ENCODE measurements at regions not wholly inside any gene's neighbourhood (a gene's known extent, or its start where the extent isn't known, plus 50 kb on each side); places are given as distances from the start of the nearest gene placed in this dataset.

DNA sequence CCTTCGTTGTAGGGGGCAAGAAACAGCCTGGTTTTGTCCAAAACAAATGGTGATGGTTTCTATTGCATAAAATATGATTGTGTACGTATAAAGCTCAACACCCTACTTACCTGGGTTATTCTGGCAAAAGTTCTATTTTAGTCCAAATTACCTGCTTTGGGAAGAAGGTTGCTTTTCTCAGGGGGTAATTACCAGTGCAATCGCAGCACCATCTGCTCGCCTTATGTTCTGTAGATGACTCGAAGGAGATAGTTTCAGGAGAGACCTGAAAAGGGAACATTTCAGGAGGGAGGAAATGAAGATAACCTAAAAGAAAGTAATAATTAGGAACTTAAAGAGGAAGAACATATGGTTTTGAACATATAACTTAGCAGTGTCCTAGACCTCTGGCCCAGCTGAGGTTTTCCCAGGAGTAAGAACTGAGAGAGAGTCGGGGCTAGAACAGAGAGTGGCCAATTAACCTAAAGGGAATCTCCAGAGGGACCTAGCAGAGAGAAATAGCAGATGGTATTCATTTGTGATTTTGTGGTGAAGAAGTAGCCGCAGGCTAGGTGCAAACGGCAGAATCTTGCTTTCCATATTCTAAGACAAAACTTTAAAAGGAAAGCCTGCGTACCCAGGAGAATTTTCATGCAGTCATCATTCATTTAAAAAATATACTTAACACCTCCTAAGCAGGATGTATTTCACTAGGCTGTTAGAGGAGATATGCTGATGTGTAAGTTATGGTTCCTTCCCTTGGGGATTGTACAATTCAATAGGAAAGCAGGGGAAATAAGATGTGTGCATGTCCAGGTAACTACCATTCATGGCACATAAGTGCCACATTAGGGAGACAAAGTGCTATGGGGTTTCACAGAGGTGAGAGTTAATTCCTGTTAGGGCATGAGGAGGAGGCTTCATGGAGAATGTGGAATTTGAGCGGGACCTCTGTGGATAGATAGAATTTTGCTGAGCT is 113.0 kb upstream of the SLC10A2 start:
- Mint-ChIP-seq H3K9me3 (ENCODE audit: low read depth) (no peaks in the 10 kb centered on the region), H3K27me3 (peaks cover 3% of the 10 kb centered on the region), H3K36me3 (no peaks in the 10 kb centered on the region), H3K27ac (no peak overlapping the region), H3K4me1 (ENCODE audit: low read depth) (no peaks in the 10 kb centered on the region), H3K4me3 (no peak overlapping the region)

DNA sequence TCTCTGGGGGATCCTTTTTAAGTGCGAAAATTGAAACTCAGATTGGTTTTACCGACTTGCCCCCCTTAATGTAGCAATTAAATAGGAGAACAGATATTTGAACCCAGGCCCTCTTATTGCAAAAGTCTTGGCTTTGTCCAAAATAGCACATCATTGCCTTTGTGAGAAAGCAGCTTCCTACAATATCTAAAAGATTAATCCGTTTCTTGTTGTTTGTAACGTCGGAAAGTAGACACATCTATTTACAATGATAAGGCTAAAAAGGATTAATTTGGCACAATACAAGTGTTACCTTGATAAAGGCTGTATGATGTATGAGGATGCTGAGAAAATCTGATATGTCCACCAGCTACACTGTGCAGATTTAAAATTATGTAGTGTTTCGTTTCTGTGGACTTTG is 108.7 kb upstream of the SLC10A2 start:
- no peaks in the 10 kb centered on the region for H3K9me3 Mint-ChIP-seq (ENCODE audit: low read depth)
- no peak overlapping the region for H3K4me3 Mint-ChIP-seq
- no peaks in the 10 kb centered on the region for H3K4me1 Mint-ChIP-seq (ENCODE audit: low read depth)
- H3K36me3 Mint-ChIP-seq = no peaks in the 10 kb centered on the region
- no peak overlapping the region for H3K27ac Mint-ChIP-seq
- H3K27me3 Mint-ChIP-seq = peaks cover 3% of the 10 kb centered on the region

DNA sequence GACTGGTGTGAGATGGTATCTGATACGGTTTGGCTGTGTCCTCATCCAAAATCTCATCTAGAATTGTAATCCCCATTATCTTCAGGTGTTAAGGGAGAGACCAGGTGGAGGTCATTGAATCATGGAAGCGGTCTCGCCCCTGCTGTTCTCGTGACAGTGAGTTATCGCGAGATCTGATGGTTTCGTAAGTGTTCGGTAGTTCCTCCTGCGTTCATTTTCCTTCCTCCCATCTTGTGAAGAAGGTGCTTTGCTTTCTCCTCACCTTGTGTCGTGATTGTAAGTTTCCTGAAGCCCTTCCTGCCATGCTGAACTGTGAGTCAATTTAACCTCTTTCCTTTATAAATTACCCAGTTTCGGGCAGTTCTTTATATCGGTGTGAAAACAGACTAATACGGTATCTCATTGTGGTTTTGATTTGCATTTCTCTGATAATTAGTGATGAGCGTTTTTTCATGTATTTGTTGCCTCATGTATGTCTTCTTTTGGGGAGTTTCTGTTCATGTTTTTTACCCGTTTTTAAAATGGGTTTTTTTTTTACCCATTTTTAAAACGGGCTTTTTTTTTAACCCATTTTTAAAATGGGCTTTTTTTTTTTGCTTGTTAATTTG is 102.8 kb upstream of the SLC10A2 start:
- no peaks in the 10 kb centered on the region for H3K4me1 Mint-ChIP-seq (ENCODE audit: low read depth)
- H3K4me3 Mint-ChIP-seq = no peak overlapping the region
- H3K27ac Mint-ChIP-seq = no peak overlapping the region
- H3K27me3 Mint-ChIP-seq = no peaks in the 10 kb centered on the region
- peaks cover 7% of the 10 kb centered on the region for H3K9me3 Mint-ChIP-seq (ENCODE audit: low read depth)
- H3K36me3 Mint-ChIP-seq = no peaks in the 10 kb centered on the region

DNA sequence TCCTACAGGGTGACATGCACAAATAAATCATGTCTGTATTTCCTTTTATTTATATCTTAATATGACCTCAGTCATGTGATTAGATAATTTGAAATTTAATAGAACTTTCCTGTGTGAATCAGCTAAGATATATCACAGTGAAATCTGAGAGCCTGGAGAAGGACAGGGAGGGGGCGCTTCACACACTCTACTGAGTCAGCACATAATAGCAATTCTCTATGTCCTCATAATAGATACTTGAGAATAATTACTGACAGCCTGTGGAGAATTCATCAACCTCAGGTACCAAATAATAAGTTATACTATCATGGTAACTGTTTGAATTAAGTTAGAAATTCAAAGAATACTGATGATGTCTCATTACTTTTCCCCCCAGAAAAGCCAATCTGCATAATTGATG is 98.0 kb upstream of the SLC10A2 start:
- no peak overlapping the region for H3K27ac Mint-ChIP-seq
- H3K9me3 Mint-ChIP-seq (ENCODE audit: low read depth) = peaks cover 7% of the 10 kb centered on the region
- no peaks in the 10 kb centered on the region for H3K36me3 Mint-ChIP-seq
- no peaks in the 10 kb centered on the region for H3K27me3 Mint-ChIP-seq
- H3K4me1 Mint-ChIP-seq (ENCODE audit: low read depth) = no peaks in the 10 kb centered on the region
- H3K4me3 Mint-ChIP-seq = no peak overlapping the region

DNA sequence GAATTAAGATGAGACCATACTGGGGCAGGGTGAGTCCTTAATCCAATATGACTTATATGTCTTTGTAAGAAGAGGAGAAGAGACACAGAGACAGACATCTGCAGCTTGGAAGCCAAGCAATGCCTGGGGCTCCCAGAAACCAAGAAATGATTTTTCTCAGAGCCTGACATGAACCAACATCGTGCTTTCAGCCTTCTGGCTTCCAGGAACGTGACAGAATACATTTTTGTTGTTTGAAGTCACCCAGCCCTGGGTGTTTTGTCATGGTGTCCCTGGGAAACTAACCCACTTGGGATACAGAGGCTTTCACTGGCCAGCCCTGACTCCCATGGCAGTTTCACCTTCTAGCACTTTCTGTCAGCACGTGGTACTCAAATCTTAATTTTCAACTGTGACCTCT is 95.3 kb upstream of the SLC10A2 start:
- Mint-ChIP-seq H3K4me1 (ENCODE audit: low read depth) (no peaks in the 10 kb centered on the region), H3K9me3 (ENCODE audit: low read depth) (peaks cover under 1% of the 10 kb centered on the region), H3K4me3 (no peak overlapping the region), H3K27ac (no peak overlapping the region), H3K27me3 (peaks cover 2% of the 10 kb centered on the region), H3K36me3 (no peaks in the 10 kb centered on the region)

DNA sequence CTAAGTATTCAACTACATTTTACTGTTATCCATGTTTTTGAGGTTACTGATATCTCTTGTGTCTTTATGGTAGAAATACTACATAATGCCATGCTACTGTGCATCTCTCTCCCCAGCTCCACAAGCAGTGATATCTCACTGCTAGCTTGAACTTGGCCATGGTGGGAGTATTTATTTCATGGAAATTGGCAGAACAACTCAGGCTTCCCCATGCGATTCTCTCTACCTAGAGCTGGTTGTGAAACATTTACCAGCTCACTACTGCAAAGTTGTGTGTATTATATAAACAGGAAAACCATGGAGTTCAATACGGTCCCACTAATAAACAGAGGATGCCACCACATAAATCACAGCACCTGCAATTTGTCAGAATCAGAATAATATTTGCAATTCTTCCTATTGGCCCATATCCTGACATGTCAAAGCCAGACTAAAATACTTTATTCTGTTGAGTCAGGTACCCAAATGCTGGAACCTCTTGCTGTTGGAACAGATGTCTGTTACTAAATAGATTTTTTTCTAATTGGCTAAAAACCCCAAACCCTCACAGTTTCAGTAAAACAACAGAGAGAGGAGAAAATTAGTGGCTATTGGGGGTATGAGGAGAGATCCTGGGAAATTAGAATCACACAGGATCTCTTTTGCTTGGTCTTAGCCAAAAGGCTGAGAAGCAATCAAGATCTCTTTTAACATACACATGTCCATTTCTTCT is 91.4 kb upstream of the SLC10A2 start:
- Mint-ChIP-seq H3K36me3 (no peaks in the 10 kb centered on the region), H3K27me3 (peaks cover 5% of the 10 kb centered on the region)

DNA sequence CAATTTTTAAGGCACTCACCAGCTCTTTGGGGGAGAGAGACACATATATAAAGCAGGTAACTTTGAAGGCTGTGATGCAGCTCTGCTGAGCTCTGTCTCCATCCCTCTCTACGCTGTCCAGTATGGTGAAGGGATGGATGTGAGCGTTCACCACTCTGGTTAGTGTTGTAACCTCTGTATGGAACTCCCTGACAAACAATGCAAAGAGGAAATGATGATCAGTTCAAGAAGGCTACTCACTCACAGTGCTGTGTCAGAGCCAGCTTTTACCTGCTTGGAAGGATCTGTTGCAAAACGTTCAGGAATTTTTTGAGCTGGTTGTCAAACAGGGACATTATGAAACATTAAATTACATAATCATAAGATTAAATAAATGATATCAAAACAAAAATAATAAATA is 90.8 kb upstream of the SLC10A2 start:
- peaks cover 5% of the 10 kb centered on the region for H3K27me3 Mint-ChIP-seq
- no peak overlapping the region for H3K27ac Mint-ChIP-seq
- H3K36me3 Mint-ChIP-seq = no peaks in the 10 kb centered on the region
- no peaks in the 10 kb centered on the region for H3K9me3 Mint-ChIP-seq (ENCODE audit: low read depth)
- H3K4me3 Mint-ChIP-seq = no peak overlapping the region
- H3K4me1 Mint-ChIP-seq (ENCODE audit: low read depth) = no peaks in the 10 kb centered on the region

More for the DNA sequence above, 91.4 kb upstream of the SLC10A2 start:
- no peaks in the 10 kb centered on the region for H3K9me3 Mint-ChIP-seq (ENCODE audit: low read depth)
- H3K4me3 Mint-ChIP-seq = no peak overlapping the region
- H3K27ac Mint-ChIP-seq = no peak overlapping the region
- H3K4me1 Mint-ChIP-seq (ENCODE audit: low read depth) = no peaks in the 10 kb centered on the region

DNA sequence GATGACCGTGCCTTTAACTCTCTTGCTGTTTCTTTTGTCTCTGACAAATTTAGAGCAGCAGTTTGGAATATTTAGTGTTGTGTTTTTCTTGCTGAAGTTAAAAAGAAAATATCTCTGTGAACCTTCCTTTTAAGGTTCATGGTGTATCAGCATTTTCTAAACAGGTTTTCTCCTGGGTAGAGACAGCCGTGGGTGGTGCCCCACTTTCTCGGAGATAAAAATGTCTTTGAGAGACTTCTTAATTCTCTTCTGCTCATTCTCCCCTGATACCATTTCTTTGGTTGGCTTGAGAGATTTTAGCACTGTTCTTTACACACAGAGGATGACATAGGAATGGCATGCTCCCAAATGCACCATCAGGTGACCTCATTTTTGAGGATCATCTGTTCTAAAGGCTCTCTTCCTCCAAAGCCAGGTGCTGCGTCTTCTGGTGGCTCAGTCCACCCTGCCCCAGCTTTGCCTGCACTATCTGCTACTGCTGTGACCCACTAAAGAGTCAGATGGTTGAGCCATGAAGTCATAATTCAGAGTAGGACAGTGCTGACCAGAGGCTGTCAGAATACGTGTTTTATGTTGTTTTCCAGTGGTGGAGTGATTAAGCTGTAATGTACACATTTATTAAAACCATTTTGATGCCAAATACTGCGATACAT is 90.3 kb upstream of the SLC10A2 start:
- peaks cover 5% of the 10 kb centered on the region for H3K27me3 Mint-ChIP-seq

DNA sequence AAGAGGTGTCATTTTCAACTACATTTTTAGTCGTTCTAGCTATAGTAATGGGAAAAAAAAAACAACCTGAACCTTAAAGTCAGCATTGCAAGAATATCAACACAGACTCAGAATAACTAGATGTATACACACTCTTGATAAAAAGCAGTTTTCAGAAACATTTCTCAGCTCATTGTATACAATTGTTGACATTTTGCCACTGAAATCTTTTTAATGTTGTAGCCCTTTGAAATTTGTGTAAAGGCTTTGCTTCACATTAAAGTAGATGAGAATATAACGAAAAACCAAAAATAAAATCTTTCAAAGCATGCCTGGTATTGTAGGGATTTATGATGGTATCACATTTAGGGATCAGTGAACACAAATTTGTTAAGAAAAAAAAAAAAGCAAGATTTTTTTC is 87.2 kb upstream of the SLC10A2 start:
- H3K4me3 Mint-ChIP-seq = no peak overlapping the region
- H3K27me3 Mint-ChIP-seq = peaks cover 4% of the 10 kb centered on the region
- no peaks in the 10 kb centered on the region for H3K9me3 Mint-ChIP-seq (ENCODE audit: low read depth)
- no peaks in the 10 kb centered on the region for H3K36me3 Mint-ChIP-seq
- no peak overlapping the region for H3K27ac Mint-ChIP-seq
- H3K4me1 Mint-ChIP-seq (ENCODE audit: low read depth) = no peaks in the 10 kb centered on the region

More for the DNA sequence above, 90.3 kb upstream of the SLC10A2 start:
- no peaks in the 10 kb centered on the region for H3K4me1 Mint-ChIP-seq (ENCODE audit: low read depth)
- no peak overlapping the region for H3K4me3 Mint-ChIP-seq
- H3K27ac Mint-ChIP-seq = no peak overlapping the region
- H3K36me3 Mint-ChIP-seq = no peaks in the 10 kb centered on the region
- H3K9me3 Mint-ChIP-seq (ENCODE audit: low read depth) = no peaks in the 10 kb centered on the region

DNA sequence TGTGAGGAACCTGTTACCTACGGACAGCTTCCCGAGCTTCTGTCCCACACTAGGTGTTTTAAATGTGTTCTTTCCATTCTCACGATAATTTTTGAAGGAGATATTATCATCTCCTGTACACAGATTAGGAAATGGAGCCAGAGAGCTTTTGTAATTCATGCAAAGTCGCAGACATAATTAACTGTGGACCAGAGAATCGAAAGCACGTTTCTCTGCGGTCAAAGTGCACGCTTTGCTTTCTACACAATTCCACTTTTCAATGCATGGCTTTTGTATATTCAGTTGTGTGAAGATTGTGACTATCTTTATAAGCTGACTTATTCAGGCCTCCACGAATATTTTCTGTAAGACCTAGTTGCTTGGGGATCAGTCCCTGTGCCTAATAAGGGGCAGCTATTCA is 81.7 kb upstream of the SLC10A2 start:
- Mint-ChIP-seq H3K27me3 (peaks cover 3% of the 10 kb centered on the region), H3K9me3 (ENCODE audit: low read depth) (no peaks in the 10 kb centered on the region), H3K36me3 (no peaks in the 10 kb centered on the region), H3K4me3 (no peak overlapping the region), H3K4me1 (ENCODE audit: low read depth) (no peaks in the 10 kb centered on the region), H3K27ac (no peak overlapping the region)

DNA sequence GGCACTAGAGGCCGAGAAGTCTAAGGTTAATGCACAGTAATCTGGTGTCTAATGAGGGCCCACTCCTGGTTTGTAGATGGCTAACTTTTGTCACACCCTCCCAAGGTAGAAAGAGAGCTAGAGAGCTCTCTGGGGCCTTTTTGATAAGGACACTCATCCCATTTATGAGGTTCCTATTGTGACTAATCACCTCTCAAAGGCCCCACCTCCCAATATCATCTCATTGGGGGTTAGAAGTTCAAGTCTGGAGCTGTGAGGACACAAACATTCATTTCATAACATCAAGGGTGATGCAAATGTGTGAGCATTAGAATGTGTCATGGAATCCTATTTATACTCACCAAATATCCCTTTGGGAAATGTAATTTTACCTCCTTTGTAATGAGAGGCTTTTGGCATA is 79.2 kb upstream of the SLC10A2 start:
- H3K9me3 Mint-ChIP-seq (ENCODE audit: low read depth) = no peaks in the 10 kb centered on the region
- no peaks in the 10 kb centered on the region for H3K4me1 Mint-ChIP-seq (ENCODE audit: low read depth)
- H3K27ac Mint-ChIP-seq = no peak overlapping the region
- no peak overlapping the region for H3K4me3 Mint-ChIP-seq
- H3K27me3 Mint-ChIP-seq = peaks cover 3% of the 10 kb centered on the region
- no peaks in the 10 kb centered on the region for H3K36me3 Mint-ChIP-seq

DNA sequence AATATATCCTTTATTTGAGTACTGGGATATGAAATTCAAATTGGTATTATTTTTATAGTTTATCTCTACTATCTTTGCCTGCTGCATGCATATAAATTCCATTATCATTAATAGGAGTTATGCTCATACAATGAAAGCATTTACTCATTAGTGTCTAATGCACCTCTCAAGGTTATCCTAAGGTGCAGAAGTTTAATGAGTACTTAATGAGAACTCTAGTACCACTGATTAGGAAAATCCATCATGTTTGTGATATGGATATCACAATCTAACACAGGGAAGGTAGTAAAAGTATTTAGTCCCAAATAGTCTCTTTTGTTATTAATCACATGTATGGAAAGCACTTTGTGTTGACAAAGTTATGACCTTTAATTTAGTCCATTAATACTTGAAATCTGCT is 77.2 kb upstream of the SLC10A2 start:
- Mint-ChIP-seq H3K9me3 (ENCODE audit: low read depth) (no peaks in the 10 kb centered on the region), H3K4me1 (ENCODE audit: low read depth) (no peaks in the 10 kb centered on the region), H3K4me3 (no peak overlapping the region), H3K27me3 (peaks cover 3% of the 10 kb centered on the region), H3K27ac (no peak overlapping the region), H3K36me3 (no peaks in the 10 kb centered on the region)

DNA sequence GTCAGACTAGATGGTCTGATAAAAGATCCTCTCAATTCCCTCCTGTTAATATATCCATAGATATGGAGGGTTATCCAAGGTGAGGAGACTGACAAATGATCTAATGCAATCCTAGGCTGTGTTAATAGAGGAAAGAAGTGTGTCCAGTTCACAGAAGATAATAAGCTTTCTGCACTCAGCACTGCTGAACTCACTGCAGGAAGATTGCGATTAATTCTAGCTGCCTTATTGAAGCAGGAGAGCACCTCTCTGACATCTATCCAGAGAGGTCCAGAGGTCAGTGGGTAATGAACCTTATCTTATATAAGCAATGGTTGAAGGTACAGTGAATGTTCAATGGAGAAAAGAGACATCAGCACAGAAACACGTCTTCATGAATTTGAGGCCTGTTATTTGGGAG is 75.9 kb upstream of the SLC10A2 start:
- no peak overlapping the region for H3K27ac Mint-ChIP-seq
- H3K27me3 Mint-ChIP-seq = peaks cover 2% of the 10 kb centered on the region
- no peaks in the 10 kb centered on the region for H3K9me3 Mint-ChIP-seq (ENCODE audit: low read depth)
- no peaks in the 10 kb centered on the region for H3K4me1 Mint-ChIP-seq (ENCODE audit: low read depth)
- no peak overlapping the region for H3K4me3 Mint-ChIP-seq
- no peaks in the 10 kb centered on the region for H3K36me3 Mint-ChIP-seq

DNA sequence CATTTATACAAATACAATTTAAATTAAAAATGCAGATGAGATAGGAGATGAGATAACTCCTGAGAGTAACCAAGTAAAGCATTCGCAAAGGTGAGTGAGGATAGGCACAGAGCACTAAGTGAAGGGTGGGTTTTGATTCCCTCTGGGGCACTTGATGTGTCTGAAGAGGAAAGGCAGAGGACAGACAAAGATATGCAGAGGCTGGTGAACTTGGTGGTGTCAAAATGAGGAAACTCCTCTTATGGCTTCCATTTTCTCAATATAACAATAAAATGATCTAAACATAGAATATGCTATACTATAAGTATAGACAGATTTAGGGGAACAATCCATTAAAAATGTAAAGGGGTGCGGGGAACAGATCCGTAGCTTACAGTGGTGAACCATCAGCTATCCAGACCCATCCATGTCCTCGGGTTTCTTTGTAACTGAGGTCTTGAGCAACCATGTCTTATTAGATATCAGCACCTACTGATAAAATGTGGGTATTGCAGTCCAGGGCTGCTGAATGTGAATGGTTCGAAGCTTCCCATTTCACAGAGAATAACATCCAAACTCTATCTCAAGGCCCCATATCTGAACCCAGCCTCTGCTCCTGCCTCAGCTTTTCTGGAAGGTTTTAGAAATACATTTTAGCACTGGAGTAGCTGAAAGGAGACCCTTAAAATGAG is 73.9 kb upstream of the SLC10A2 start:
- no peaks in the 10 kb centered on the region for H3K9me3 Mint-ChIP-seq (ENCODE audit: low read depth)
- no peaks in the 10 kb centered on the region for H3K36me3 Mint-ChIP-seq
- no peak overlapping the region for H3K27ac Mint-ChIP-seq
- no peaks in the 10 kb centered on the region for H3K4me1 Mint-ChIP-seq (ENCODE audit: low read depth)
- H3K27me3 Mint-ChIP-seq = peaks cover 2% of the 10 kb centered on the region
- H3K4me3 Mint-ChIP-seq = no peak overlapping the region
